GM23338 (cell line): ENCODE measurements at regions not wholly inside any gene's neighbourhood (a gene's known extent, or its start where the extent isn't known, plus 50 kb on each side); places are given as distances from the start of the nearest gene placed in this dataset.

Experiments used
- ATAC-seq: fragments of 200-7000 bp; cut with Tn5 transposase; 3 replicates; pipeline ENCODE4 v1.9.1; 2020
- DNase-seq: peaks from one replicate; pipeline ENCODE4 v3.0.0-alpha.2; 2015; ENCODE audit warnings: low spot score
- H2AFZ ChIP-seq: fragments of 200-600 bp; sonication (generic); 2 replicates; pipeline ENCODE4 v1.8.0; 2016; ENCODE audit warnings: antibody characterized with exemption, mild to moderate bottlenecking, moderate library complexity
- H3F3A ChIP-seq: fragments of 200-600 bp; sonication (generic); replicated peaks from 2 replicates; pipeline ENCODE4 v1.8.0; 2017; ENCODE audit warnings: antibody characterized with exemption, mixed run types, low read depth
- H3K27ac ChIP-seq: fragments of 200-600 bp; sonication (generic); 2 replicates; pipeline ENCODE4 v1.6.1; 2016; ENCODE audit warnings: low read depth
- H3K27me3 ChIP-seq: fragments of 200-600 bp; sonication (generic); 2 replicates; pipeline ENCODE4 v1.8.0; 2016; ENCODE audit warnings: mild to moderate bottlenecking, mixed run types, moderate library complexity; ENCODE audit not compliant: insufficient read depth
- H3K36me3 ChIP-seq: fragments of 200-600 bp; sonication (generic); 2 replicates; pipeline ENCODE4 v1.8.0; 2016; ENCODE audit warnings: mild to moderate bottlenecking; ENCODE audit not compliant: insufficient read depth
- H3K4me1 ChIP-seq: fragments of 200-600 bp; sonication (generic); 2 replicates; pipeline ENCODE4 v1.8.0; 2016; ENCODE audit warnings: mild to moderate bottlenecking, moderate library complexity; ENCODE audit not compliant: insufficient read depth
- H3K4me2 ChIP-seq: fragments of 200-600 bp; sonication (generic); 2 replicates; pipeline ENCODE4 v1.7.1; 2017; ENCODE audit warnings: mixed run types
- H3K4me3 ChIP-seq: fragments of 200-600 bp; sonication (generic); 2 replicates; pipeline ENCODE4 v1.6.1; 2016; ENCODE audit warnings: mixed run types
- H3K79me2 ChIP-seq: fragments of 200-600 bp; sonication (generic); replicated peaks from 2 replicates; pipeline ENCODE4 v1.8.0; 2017; ENCODE audit warnings: mild to moderate bottlenecking; ENCODE audit not compliant: insufficient read depth
- H3K9me2 ChIP-seq: fragments of 200-600 bp; sonication (generic); 2 replicates; pipeline ENCODE4 v1.8.0; 2017; ENCODE audit not compliant: insufficient read depth
- H4K20me1 ChIP-seq: fragments of 200-600 bp; sonication (generic); replicated peaks from 2 replicates; pipeline ENCODE4 v1.8.0; 2017; ENCODE audit warnings: mild to moderate bottlenecking; ENCODE audit not compliant: insufficient read depth
- H3K27ac Mint-ChIP-seq: 2 replicates; pipeline ENCODE4 v1.8.0; 2020; ENCODE audit warnings: inconsistent platforms, mild to moderate bottlenecking, moderate library complexity, mixed read lengths
- H3K27me3 Mint-ChIP-seq: 3 replicates; pipeline ENCODE4 v1.8.0; 2022; ENCODE audit warnings: low read depth, mild to moderate bottlenecking, moderate library complexity, mixed read lengths, inconsistent platforms; ENCODE audit not compliant: insufficient read depth, poor library complexity
- H3K36me3 Mint-ChIP-seq: 3 replicates; pipeline ENCODE4 v1.8.0; 2021; ENCODE audit warnings: low read depth, mild to moderate bottlenecking, inconsistent platforms, moderate library complexity, mixed read lengths
- H3K4me1 Mint-ChIP-seq: 3 replicates; pipeline ENCODE4 v1.8.0; 2020; ENCODE audit warnings: mild to moderate bottlenecking, inconsistent platforms, mixed read lengths
- H3K4me3 Mint-ChIP-seq: 3 replicates; pipeline ENCODE4 v1.8.0; 2021; ENCODE audit warnings: moderate library complexity, mild to moderate bottlenecking, inconsistent platforms, mixed read lengths
- H3K9me3 Mint-ChIP-seq: 3 replicates; pipeline ENCODE4 v1.8.0; 2020; ENCODE audit warnings: moderate library complexity, mild to moderate bottlenecking, inconsistent platforms, mixed read lengths
- EZH2 ChIP-seq: fragments of 200-600 bp; sonication (generic); IDR thresholded peaks from one replicate; pipeline ENCODE4 v1.8.0; 2017; ENCODE audit warnings: antibody characterized with exemption, mild to moderate bottlenecking, low read depth; ENCODE audit not compliant: unreplicated experiment
- NANOG ChIP-seq: IDR thresholded peaks from 2 replicates; pipeline ENCODE4 v1.6.1; 2016; ENCODE audit warnings: antibody characterized with exemption, borderline replicate concordance
- REST ChIP-seq: IDR thresholded peaks from one replicate; pipeline ENCODE4 v1.6.1; 2018; ENCODE audit warnings: antibody characterized with exemption; ENCODE audit not compliant: unreplicated experiment
- STAT1 ChIP-seq: IDR thresholded peaks from one replicate; pipeline ENCODE4 v1.6.1; 2016; ENCODE audit warnings: antibody characterized with exemption; ENCODE audit not compliant: unreplicated experiment
- ZNF114 ChIP-seq: fragments of 250-450 bp; sonication (Bioruptor Pico); IDR thresholded peaks from 2 replicates; pipeline ENCODE4 v1.5.0; 2020; ENCODE audit warnings: mild to moderate bottlenecking, moderate library complexity
- ZNF462 ChIP-seq: fragments of 250-450 bp; sonication (Bioruptor Pico); IDR thresholded peaks from 2 replicates; pipeline ENCODE4 v1.5.0; 2020; ENCODE audit warnings: mild to moderate bottlenecking, moderate library complexity

- DNase-seq (no peak), ATAC-seq (no peak)
- peaks cover 8% of the 10 kb centered on the region; the same call in 2 of the 3 replicates for H3K9me3 Mint-ChIP-seq
- no peak overlapping the region for H3K27ac ChIP-seq
- no peak for TF ChIP-seq ZNF462 (CRISPR knock-in tag)
- TF ChIP-seq NANOG = no peak
- no peak for TF ChIP-seq EZH2
- no peak for TF ChIP-seq ZNF114 (CRISPR knock-in tag)
- no peak for TF ChIP-seq STAT1
- TF ChIP-seq REST = no peak
- no peaks in the 10 kb centered on the region for H3K4me1 ChIP-seq
- no peaks in the 10 kb centered on the region for H3K27me3 ChIP-seq
- H3K27me3 Mint-ChIP-seq = peaks cover 14% of the 10 kb centered on the region
- H3K4me3 Mint-ChIP-seq = no peak overlapping the region
- no peak overlapping the region for H3K4me2 ChIP-seq
- H3K4me3 ChIP-seq = no peak overlapping the region
- H3K9me2 ChIP-seq = no peaks in the 10 kb centered on the region
- H3K36me3 Mint-ChIP-seq = peaks cover 83% of the 10 kb centered on the region
- H3K36me3 ChIP-seq = peaks cover 21% of the 10 kb centered on the region
- H3F3A ChIP-seq = no peaks in the 10 kb centered on the region; the same call in 1 of the 2 replicates
- H4K20me1 ChIP-seq = peaks cover 4% of the 10 kb centered on the region
- no peaks in the 10 kb centered on the region for H3K4me1 Mint-ChIP-seq
- H3K27ac Mint-ChIP-seq = no peak overlapping the region; the same call in 1 of the 2 replicates
- H3K79me2 ChIP-seq = no peaks in the 10 kb centered on the region; the same call in 1 of the 2 replicates
- H2AFZ ChIP-seq = no peak overlapping the region
These were observed 80.1 kb downstream of the PTPRS start for GRCh38 chr19:5260381-5260967.
